SK-N-SH (cell line): ENCODE measurements at regions not wholly inside any gene's neighbourhood (a gene's known extent, or its start where the extent isn't known, plus 50 kb on each side); places are given as distances from the start of the nearest gene placed in this dataset.

Experiments used
- CTCF ChIA-PET: fragments of 300-600, 350-600 bp; formaldehyde crosslinking; extraction: SDS; loops from one replicate; lab custom pipeline; 2021; lab: Yijun Ruan, JAX
- POLR2A ChIA-PET: fragments of 350-600 bp; sonication (Branson Sonifier 250); formaldehyde crosslinking; extraction: SDS; loops from one replicate; lab custom pipeline; 2020; ENCODE audit warnings: antibody characterized with exemption, inconsistent platforms; lab: Yijun Ruan, JAX
- DNase-seq: peaks from one replicate; pipeline ENCODE4 v3.0.0; 2012
- H2AFZ ChIP-seq: fragments of 200-600 bp; sonication (generic); 2 replicates; pipeline ENCODE4 v1.8.1; 2016; ENCODE audit warnings: antibody characterized with exemption, mild to moderate bottlenecking, low read depth
- H3F3A ChIP-seq: fragments of 200-600 bp; sonication (generic); replicated peaks from 2 replicates; pipeline ENCODE3; 2016; ENCODE audit warnings: antibody characterized with exemption, mild to moderate bottlenecking; ENCODE audit not compliant: insufficient read depth
- H3K27ac ChIP-seq, 2 experiments: fragments of 200-500 bp in 1 of 2; fragments of 200-600 bp in 1 of 2; sonication (Bioruptor generic) in 1 of 2; sonication (generic), shearing (Covaris generic) in 1 of 2; 2 replicates each; pipeline versions ENCODE4 v1.5.1 to v1.6.1; 2014 to 2016; ENCODE audit warnings: low read depth in 2 of 2, inconsistent platforms in 1 of 2, low read length in 1 of 2, mild to moderate bottlenecking in 1 of 2, mixed read lengths in 1 of 2
- H3K27me3 ChIP-seq: fragments of 200-600 bp; sonication (generic), shearing (Covaris generic); 2 replicates; pipeline ENCODE4 v1.6.1; 2016; ENCODE audit warnings: mixed run types; ENCODE audit not compliant: insufficient read depth
- H3K36me3 ChIP-seq, 2 experiments: fragments of 200-500 bp in 1 of 2; fragments of 200-600 bp in 1 of 2; sonication (Bioruptor generic) in 1 of 2; sonication (generic) in 1 of 2; replicated peaks in 1 of 2; 2 replicates each; pipeline versions ENCODE3 to v1.5.1; 2014 to 2016; ENCODE audit warnings: low read length in 1 of 2, mild to moderate bottlenecking in 1 of 2; ENCODE audit not compliant: insufficient read depth in 2 of 2, control insufficient read depth in 1 of 2
- H3K4me1 ChIP-seq, 2 experiments: fragments of 200-500 bp in 1 of 2; fragments of 200-600 bp in 1 of 2; sonication (Bioruptor generic) in 1 of 2; sonication (generic), shearing (Covaris generic) in 1 of 2; 2 replicates each; pipeline versions ENCODE4 v1.5.1 to v1.6.1; 2014 to 2016; ENCODE audit warnings: low read depth in 1 of 2, low read length in 1 of 2, mixed run types in 1 of 2; ENCODE audit not compliant: insufficient read depth in 2 of 2, control insufficient read depth in 1 of 2
- H3K4me2 ChIP-seq: fragments of 200-600 bp; sonication (generic), shearing (Covaris generic); 2 replicates; pipeline ENCODE4 v1.6.1; 2017; ENCODE audit warnings: mixed run types
- H3K4me3 ChIP-seq, 2 experiments: fragments of 200-500 bp in 1 of 2; fragments of 200-600 bp in 1 of 2; sonication (Bioruptor generic) in 1 of 2; sonication (generic), shearing (Covaris generic) in 1 of 2; 2 replicates each; pipeline versions ENCODE4 v1.5.1 to v1.8.1; 2014 to 2016; ENCODE audit warnings: low read depth in 2 of 2, inconsistent platforms in 1 of 2, low read length in 1 of 2, mild to moderate bottlenecking in 1 of 2, mixed read lengths in 1 of 2, moderate library complexity in 1 of 2
- H3K79me2 ChIP-seq: fragments of 200-600 bp; sonication (generic); 2 replicates; pipeline ENCODE4 v1.8.1; 2017; ENCODE audit warnings: mild to moderate bottlenecking; ENCODE audit not compliant: insufficient read depth
- H3K9ac ChIP-seq: fragments of 200-600 bp; sonication (generic); 2 replicates; pipeline ENCODE4 v1.6.1; 2017; ENCODE audit warnings: mixed run types
- H3K9me2 ChIP-seq: fragments of 200-600 bp; sonication (generic); 2 replicates; pipeline ENCODE4 v1.6.1; 2017; ENCODE audit warnings: mixed run types
- H3K9me3 ChIP-seq: fragments of 200-600 bp; sonication (generic); 2 replicates; pipeline ENCODE4 v1.6.1; 2017; ENCODE audit warnings: mixed run types, mild to moderate bottlenecking, moderate library complexity
- H4K20me1 ChIP-seq: fragments of 200-600 bp; sonication (generic); 2 replicates; pipeline ENCODE4 v1.6.1; 2017; ENCODE audit warnings: mild to moderate bottlenecking, mixed run types; ENCODE audit not compliant: insufficient read depth
- CTCF ChIP-seq: fragments of 200-600 bp; sonication (generic); IDR thresholded peaks from 2 replicates; pipeline ENCODE4 v1.6.1; 2017; ENCODE audit warnings: antibody characterized with exemption, mild to moderate bottlenecking, moderate library complexity
- ELF1 ChIP-seq: IDR thresholded peaks from 2 replicates; pipeline ENCODE4 v1.4.0; 2012
- EP300 ChIP-seq, 2 experiments: IDR thresholded peaks; 2 replicates each; pipeline versions ENCODE4 v1.4.0 to v1.6.1; 2012; ENCODE audit warnings: borderline replicate concordance in 1 of 2, low read depth in 1 of 2, low read length in 1 of 2
- EZH2phosphoT487 ChIP-seq: fragments of 200-600 bp; sonication (generic); IDR thresholded peaks from 2 replicates; pipeline ENCODE4 v1.6.1; 2017; ENCODE audit warnings: low read depth, mixed run types, mild to moderate bottlenecking, antibody characterized with exemption, moderate library complexity, borderline replicate concordance
- FOXM1 ChIP-seq: IDR thresholded peaks from 2 replicates; pipeline ENCODE4 v1.4.0; 2012; ENCODE audit warnings: low read depth, mild to moderate bottlenecking
- GATA2 ChIP-seq: sonication (generic); formaldehyde crosslinking; IDR thresholded peaks from 2 replicates; pipeline ENCODE4 v1.5.0; 2020; ENCODE audit warnings: mild to moderate bottlenecking, missing genetic modification reagents
- JUND ChIP-seq: IDR thresholded peaks from 2 replicates; pipeline ENCODE4 v1.4.0; 2012
- MXI1 ChIP-seq: IDR thresholded peaks from 2 replicates; pipeline ENCODE4 v1.6.1; 2012; ENCODE audit warnings: mild to moderate bottlenecking, low read depth, low read length, improper control_type of control experiment
- NRF1 ChIP-seq: IDR thresholded peaks from 2 replicates; pipeline ENCODE4 v1.6.1; 2012; ENCODE audit warnings: low read depth, mild to moderate bottlenecking, low read length
- PBX3 ChIP-seq: IDR thresholded peaks from 2 replicates; pipeline ENCODE4; 2012
- POLR2AphosphoS5 ChIP-seq: IDR thresholded peaks from 2 replicates; pipeline ENCODE4 v1.6.1; 2012; ENCODE audit warnings: low read depth, low read length
- RAD21 ChIP-seq: IDR thresholded peaks from 2 replicates; pipeline ENCODE4 v1.6.1; 2012; ENCODE audit warnings: mild to moderate bottlenecking, low read length
- RCOR1 ChIP-seq: fragments of 150-350 bp; IDR thresholded peaks from 2 replicates; pipeline ENCODE4 v1.6.1; 2017; ENCODE audit warnings: antibody characterized with exemption, low read length
- RFX5 ChIP-seq: IDR thresholded peaks from 2 replicates; pipeline ENCODE4 v1.6.1; 2012; ENCODE audit warnings: mild to moderate bottlenecking, improper control_type of control experiment, low read length
- SIN3A ChIP-seq: IDR thresholded peaks from 2 replicates; pipeline ENCODE4 v1.6.1; 2012; ENCODE audit warnings: low read depth, mild to moderate bottlenecking, low read length, moderate library complexity, borderline replicate concordance
- TAF1 ChIP-seq: IDR thresholded peaks from 2 replicates; pipeline ENCODE4 v1.6.1; 2012; ENCODE audit warnings: low read depth, mild to moderate bottlenecking, low read length, moderate library complexity, borderline replicate concordance
- USF1 ChIP-seq: IDR thresholded peaks from 2 replicates; pipeline ENCODE4 v1.4.0; 2012; ENCODE audit warnings: low read depth, borderline replicate concordance
- YY1 ChIP-seq: IDR thresholded peaks from 2 replicates; pipeline ENCODE4 v1.4.0; 2012; ENCODE audit warnings: low read depth, mild to moderate bottlenecking
- WGBS: methylation state at CpG from one replicate; pipeline ENCODE4 v1.1.6; 2017; ENCODE audit warnings: low lambda C conversion rate; 5-methylcytosine and 5-hydroxymethylcytosine counted together
- TF ChIP-seq, protein P1 (sequence below): IDR thresholded peaks from 2 replicates; pipeline ENCODE4 v1.4.0; 2012; ENCODE audit warnings: low read depth

- WGBS, result 21% methylated on average over 7 of the region's 9 CpGs
- ChIA-PET CTCF (interaction anchor here (0.9 to 2.5 kb wide), 15 partner anchors 9 to 963 kb away, joined by 3 to 9 read pairs (median 3); no protein-coding TSS in a partner anchor), POLR2A (no interaction called here)
Measured at GRCh38 chr22:22156716-22157347, 87.8 kb upstream of the VPREB1 start.

GRCh38 chr22:22156348-22156715, 88.3 kb upstream of the VPREB1 start:
- no peak for DNase-seq
- CTCF ChIA-PET, result interaction anchor here (1.0 to 2.5 kb wide), 5 partner anchors 10 to 963 kb away, joined by 3 to 9 read pairs (median 8); no protein-coding TSS in a partner anchor
- POLR2A ChIA-PET, result no interaction called here

More at GRCh38 chr22:22156716-22157347, 87.8 kb upstream of the VPREB1 start:
- DNase-seq, result peak; percentile 59
- Histone ChIP-seq H3K27me3 (no peaks in the 10 kb centered on the region; the same call in 1 of the 2 replicates), H3K4me2 (no peak overlapping the region), H3K36me3 (no peaks in the 10 kb centered on the region), H3K27ac (no peak overlapping the region), H3K9ac (no peak overlapping the region), H3K4me1 (no peaks in the 10 kb centered on the region), H3F3A (no peaks in the 10 kb centered on the region), H4K20me1 (no peaks in the 10 kb centered on the region), H3K9me3 (no peaks in the 10 kb centered on the region), H3K9me2 (no peaks in the 10 kb centered on the region), H3K79me2 (no peaks in the 10 kb centered on the region), H3K4me3 (peak overlapping the region in 1 of 2 experiments; percentile 15; a peak in 1 of 4 replicates), H2AFZ (peak overlapping the region; percentile 82; the same call in 1 of the 2 replicates)
- no peak for TF ChIP-seq RCOR1
- TF ChIP-seq CTCF, result peak; percentile 75
- peak; percentile 54 for TF ChIP-seq RAD21
- no peak for TF ChIP-seq FOXM1
- no peak for TF ChIP-seq GATA2 (CRISPR knock-in tag)
- TF ChIP-seq, protein P1, sequence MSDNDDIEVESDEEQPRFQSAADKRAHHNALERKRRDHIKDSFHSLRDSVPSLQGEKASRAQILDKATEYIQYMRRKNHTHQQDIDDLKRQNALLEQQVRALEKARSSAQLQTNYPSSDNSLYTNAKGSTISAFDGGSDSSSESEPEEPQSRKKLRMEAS, result no peak

More at GRCh38 chr22:22156348-22156715, 88.3 kb upstream of the VPREB1 start:
- H3K4me3 ChIP-seq, result no peak overlapping the region; a peak in 1 of 4 replicates
- no peak overlapping the region for H2AFZ ChIP-seq
- no peak overlapping the region for H3K27ac ChIP-seq
- H3K9ac ChIP-seq, result no peak overlapping the region
- WGBS, result 41% methylated on average over 2 of the region's 2 CpGs
- no peaks in the 10 kb centered on the region for H4K20me1 ChIP-seq
- no peak overlapping the region for H3K4me2 ChIP-seq
- H3K9me2 ChIP-seq, result no peaks in the 10 kb centered on the region
- H3K27me3 ChIP-seq, result no peaks in the 10 kb centered on the region; the same call in 1 of the 2 replicates
- H3K79me2 ChIP-seq, result no peaks in the 10 kb centered on the region
- no peaks in the 10 kb centered on the region for H3K36me3 ChIP-seq
- H3F3A ChIP-seq, result no peaks in the 10 kb centered on the region
- H3K4me1 ChIP-seq, result no peaks in the 10 kb centered on the region
- TF ChIP-seq NRF1, result no peak
- no peak for TF ChIP-seq EP300 (IDR thresholded peaks at IDR 0.05; ENCODE audit: borderline replicate concordance in 1 of 2, low read depth in 1 of 2, low read length in 1 of 2)
- TF ChIP-seq ELF1, result no peak
- no peak for TF ChIP-seq CTCF
- TF ChIP-seq TAF1, result no peak
- no peak for TF ChIP-seq JUND
- TF ChIP-seq MXI1, result no peak
- TF ChIP-seq PBX3, result no peak
- no peak for TF ChIP-seq POLR2AphosphoS5
- TF ChIP-seq USF1, result no peak
- TF ChIP-seq RFX5, result no peak
- no peak for TF ChIP-seq YY1
- no peak for TF ChIP-seq EZH2phosphoT487
- TF ChIP-seq SIN3A, result no peak
- TF ChIP-seq FOXM1, result no peak
- TF ChIP-seq, all 33 proteins: peak for 0
- H3K9me3 ChIP-seq, result no peaks in the 10 kb centered on the region
